ENCODE measurements at regions not wholly inside any gene's neighbourhood (a gene's known extent, or its start where the extent isn't known, plus 50 kb on each side); places are given as distances from the start of the nearest gene placed in this dataset.

DNA sequence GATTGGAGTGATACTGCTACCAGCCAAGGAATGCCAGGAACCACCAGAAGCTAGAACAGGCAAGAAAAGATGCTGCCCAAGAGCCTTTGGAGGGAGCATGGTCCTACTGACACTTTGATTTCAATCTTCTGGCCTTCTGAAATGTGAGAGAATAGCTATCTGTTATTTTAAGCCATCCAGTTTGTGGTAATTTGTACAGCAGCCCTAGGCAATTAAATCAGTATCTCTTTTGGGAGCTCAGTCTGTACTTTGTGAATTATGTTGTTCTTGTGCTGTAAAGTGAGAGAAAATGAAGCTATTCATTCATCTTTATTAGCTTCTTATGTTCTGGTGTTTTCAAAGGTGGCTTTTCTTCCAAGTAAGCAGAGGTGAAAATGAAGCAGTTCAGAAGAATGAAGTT is 381.3 kb downstream of the PDCD6IP start:
- TF ChIP-seq CTCF (conservative IDR thresholded peaks at IDR 0.05): no peak
- TF ChIP-seq EZH2 (IDR thresholded peaks at IDR 0.05; ENCODE audit: low read depth): no peak
